ENCODE measurements at regions not wholly inside any gene's neighbourhood (a gene's known extent, or its start where the extent isn't known, plus 50 kb on each side); places are given as distances from the start of the nearest gene placed in this dataset.
A peak's percentile ranks its signal among the peaks of the same experiment; 100 is the strongest.
"Not testable (repeated sequence)": the region's sequence is repeated elsewhere in the genome, so short reads cannot be mapped to it uniquely, and the experiment has no call there.

DNA sequence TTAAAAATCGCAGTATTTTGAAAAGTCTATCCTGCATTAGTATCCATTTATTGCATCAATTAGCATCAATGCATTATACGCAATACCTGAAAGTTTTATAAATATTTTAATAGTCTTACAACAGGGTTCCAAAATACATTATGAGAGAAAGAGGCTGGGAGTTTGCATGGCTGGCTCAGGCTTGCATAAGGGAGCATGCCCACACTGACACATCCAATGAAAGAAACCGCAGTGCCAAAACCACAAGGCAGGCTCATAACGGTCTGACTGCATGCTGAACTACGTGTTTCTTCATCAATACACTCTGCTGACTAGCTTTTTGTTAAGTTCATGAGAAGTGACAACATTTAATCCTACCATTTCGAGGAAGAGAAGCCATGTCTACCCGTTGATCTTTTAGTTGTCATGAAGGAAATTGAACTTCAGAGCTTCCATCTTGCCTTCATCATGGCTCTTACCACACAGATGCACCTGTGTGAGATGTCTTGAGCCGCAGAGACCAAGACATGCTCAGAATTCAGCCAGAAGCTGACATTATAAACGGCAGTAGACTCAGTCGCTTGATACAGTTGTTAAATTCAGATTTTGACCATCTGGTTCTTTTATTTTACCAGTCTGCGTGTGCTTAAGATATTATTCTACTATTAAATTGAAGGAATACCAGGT, 168.8 kb upstream of the FRG1 start:
- no peak for DNase-seq (ENCODE audit: low spot score)

- DNase-seq (ENCODE audit: low spot score) = no peak
Measured at GRCh38 chr4:189773909-189774308, 166.8 kb upstream of the FRG1 start.

- DNase-seq (ENCODE audit: low spot score) = no peak
Measured at GRCh38 chr4:189779281-189779980, 161.2 kb upstream of the FRG1 start.

DNA sequence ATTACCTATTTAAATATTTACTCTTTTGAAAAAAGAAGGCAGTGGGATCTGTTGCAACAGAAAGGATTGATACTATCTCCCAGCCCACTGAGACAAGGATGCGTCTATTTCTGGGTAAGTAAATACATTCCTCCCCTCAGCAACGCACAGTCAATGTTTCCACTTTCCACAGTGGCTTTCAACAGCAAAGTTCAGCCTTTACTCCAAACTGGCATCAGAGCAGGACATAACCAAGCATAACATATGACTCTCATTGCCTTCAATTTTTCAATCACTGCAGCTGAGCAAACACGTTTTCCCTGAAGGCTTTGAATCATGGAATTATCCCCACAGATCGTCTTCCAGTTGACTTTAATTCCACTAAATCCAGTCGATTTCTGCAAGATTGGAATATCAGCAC, 160.3 kb upstream of the FRG1 start:
- DNase-seq (ENCODE audit: low spot score) = no peak

GRCh38 chr4:189784651-189785050, 156.0 kb upstream of the FRG1 start:
- DNase-seq (ENCODE audit: low spot score) = no peak

DNA sequence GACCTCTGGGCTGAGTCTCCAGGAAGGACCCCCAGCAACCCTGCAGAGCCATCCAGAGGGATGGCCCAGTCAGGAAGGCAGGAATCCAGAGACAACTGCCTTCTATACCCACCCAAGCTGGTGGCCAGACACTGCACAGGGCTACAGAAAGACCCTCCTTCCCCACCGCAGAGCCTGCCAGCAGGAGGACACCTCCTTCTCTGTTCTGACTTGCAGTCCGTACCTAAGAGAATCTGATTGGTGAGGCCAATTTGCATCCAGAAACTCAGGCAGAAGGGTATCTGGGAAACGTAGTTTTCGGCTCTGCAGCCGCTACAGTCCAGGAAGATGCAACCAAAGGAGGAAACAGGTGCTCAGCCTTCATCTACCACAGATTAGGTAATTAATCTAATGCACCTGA, 155.4 kb upstream of the FRG1 start:
- no peak for DNase-seq (ENCODE audit: low spot score)

DNA sequence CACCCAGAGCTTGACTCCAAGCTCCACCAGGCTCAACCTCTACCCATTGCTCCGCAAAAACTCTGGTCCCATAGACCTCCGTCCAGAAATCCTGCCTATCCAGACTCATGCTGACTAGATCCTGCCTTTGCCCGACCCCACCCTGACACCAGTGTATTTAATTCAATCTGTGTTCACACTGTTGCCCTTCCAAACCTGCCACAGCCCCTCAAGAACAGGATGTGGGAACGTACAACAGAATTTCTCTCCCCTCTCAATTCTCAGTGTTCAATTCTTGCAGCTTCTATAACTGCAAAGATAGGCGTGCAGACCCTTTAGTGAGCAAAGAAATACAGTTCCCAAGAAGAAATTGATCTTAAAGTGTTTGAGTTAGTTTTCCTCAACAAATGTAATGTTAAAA, 154.2 kb upstream of the FRG1 start:
- no peak for DNase-seq (ENCODE audit: low spot score)

DNA sequence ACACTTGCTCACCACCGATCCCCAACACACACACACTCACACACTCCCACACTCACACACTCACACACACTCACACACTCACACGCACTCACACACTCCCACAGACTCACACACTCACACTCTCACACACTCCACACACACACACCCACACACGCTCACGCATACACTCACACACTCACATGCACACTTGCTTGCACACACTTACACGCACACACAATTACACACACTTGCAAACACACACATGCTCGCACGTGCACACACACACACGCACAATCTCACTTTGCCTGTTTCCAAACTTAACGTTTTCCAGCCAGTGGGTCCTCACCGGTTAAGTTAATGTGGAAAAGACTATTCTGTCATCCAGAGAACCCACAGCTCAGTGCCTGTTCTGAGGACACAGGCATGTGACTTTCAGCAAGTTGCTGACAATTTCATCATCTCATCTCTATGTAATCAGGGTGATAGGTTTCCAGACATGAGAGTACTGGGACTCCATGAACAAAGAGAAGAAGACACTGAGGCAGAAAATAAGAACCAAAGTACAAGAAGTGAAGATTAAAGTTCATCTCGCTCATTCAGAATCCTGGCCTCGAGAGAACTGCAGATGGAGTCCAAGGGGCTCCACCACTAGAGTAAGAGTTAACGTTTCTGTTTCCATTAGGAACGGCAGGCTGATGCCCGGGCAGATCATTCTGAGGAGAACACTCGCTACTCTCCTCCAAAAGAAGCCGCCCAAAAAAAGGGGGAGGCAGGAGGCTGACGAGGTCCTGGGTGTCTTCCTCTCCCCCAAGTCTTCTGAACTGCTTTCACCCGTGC, 153.2 kb upstream of the FRG1 start:
- no peak for DNase-seq (ENCODE audit: low spot score)

DNA sequence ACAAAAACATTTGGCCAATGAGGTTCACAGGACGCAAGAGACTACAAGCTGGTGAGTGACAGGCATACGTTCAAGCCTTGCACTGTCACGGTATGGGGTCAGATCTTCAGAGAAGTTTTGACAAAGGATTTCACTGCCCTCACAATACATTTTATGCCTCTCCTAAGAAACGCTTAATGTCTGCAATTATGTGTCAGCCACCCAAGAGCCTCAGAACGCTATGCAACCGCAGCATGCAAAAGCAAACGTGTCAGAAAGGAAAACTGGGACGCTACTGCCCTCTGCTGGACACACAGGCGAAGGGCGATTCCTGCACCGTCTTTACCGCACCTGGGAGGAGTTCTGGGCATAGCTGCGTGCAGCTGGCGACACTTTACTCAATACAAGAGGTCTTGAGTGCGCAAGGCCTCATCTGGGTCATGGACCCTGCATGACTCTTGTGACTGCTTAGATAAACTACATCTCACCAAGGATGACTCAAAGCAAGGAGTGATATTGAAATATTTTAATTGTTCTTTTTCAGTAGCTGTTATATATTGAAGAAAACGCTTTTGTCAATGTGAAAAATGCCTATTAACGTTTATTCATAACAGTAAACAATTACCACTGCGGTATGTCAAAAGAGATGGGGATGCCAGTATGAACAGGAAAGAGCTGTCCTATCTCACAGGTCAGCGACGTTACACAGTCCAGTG, 147.6 kb upstream of the FRG1 start:
- peak; percentile 20 for DNase-seq (ENCODE audit: low spot score)

DNA sequence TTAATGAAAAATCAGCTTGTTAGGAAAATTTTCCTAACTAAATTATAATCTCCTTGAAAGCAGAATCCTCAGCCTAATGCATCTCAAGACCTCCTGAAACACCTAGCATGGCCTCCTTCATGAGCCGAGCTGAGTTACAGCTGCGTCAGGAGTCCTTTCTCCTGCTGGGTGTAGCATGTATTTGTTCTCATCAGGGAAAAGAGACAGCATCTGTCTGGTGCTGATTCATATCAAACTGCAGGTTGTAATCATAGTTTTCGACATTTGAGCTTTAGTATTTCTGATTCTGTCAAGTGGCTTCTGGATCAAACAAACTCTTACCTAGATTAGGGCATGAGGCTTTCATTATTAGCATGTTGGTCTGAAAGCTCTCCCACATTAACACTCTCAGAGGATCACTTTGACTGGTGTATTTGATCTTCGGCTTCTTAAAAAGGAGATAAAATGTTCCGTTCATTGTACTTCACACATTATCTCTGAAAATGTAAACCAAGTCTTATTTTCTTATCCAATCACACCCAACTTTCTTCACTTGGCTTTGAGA, 140.1 kb upstream of the FRG1 start:
- DNase-seq (ENCODE audit: low spot score) = no peak

DNA sequence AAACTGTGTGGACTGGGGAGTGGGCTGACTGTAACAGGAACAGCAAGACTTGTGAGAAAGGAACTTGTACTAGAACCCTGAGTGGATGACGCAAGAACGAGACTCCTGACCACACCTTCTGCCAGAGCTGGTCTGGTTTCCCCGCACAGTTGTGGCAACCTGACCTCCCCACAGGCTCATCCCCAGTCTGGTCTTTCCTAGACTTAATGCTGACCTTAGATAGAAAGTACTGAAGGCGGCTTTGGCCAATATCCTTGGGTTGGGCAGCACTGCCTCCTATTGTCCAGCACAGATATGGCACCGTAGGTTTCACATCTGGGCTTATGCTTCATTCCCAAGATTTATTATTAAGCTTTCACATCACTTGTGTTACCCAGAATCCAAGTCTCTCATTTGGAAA, 137.8 kb upstream of the FRG1 start:
- DNase-seq (ENCODE audit: low spot score) = no peak

- DNase-seq (ENCODE audit: low spot score) = no peak
Measured at GRCh38 chr4:189804894-189805293, 135.8 kb upstream of the FRG1 start.

GRCh38 chr4:189806506-189806905, 134.2 kb upstream of the FRG1 start:
- no peak for DNase-seq (ENCODE audit: low spot score)

DNA sequence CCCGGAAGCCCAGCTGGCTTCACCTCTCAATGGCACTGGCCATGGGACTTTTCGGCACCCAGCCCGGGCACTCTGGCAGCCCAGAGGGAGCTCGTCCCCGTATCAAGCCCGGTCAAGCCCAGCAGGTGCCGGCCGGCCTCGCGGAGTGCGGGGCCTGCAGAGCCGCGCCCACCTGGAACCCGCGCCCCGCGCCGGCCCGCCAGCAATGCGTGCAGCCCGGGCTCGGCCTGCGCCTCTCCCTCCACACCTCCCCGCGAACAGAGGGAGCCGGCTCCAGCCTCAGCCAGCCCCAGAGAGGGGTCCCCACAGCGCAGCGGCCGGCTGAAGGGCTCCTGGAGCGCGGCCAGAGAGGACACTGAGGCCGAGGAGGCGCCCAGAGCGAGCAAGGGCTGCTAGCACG, 133.6 kb upstream of the FRG1 start:
- DNase-seq (ENCODE audit: low spot score) = no peak

DNA sequence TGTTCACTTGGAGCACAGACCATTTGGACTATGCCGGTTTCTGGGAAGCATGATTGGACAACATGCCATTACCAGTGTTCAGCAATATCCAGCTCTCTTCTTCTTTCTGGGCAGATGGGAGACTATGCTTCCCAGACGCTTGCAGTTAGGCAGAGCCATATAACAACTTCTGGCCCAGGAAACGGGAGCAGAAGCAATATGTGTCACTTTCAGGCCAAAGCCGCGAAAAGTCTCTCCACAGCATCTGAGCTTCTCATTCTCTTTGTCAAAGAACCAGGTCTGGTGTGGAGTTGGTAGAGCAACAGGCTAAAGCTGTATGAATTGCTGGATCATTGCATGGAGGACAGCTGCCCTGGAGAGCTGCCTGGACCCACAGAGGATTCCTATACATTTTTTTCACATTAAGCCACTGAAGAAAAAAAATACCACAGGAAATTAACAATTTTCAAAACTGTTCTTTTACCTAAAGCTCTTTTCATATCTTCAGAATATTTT, 131.4 kb upstream of the FRG1 start:
- DNase-seq (ENCODE audit: low spot score) = no peak

GRCh38 chr4:189809839-189810238, 130.8 kb upstream of the FRG1 start:
- DNase-seq (ENCODE audit: low spot score) = no peak

GRCh38 chr4:189810318-189811181, 130.1 kb upstream of the FRG1 start:
- not testable (repeated sequence) for DNase-seq (ENCODE audit: low spot score)

GRCh38 chr4:189815404-189816192, 125.1 kb upstream of the FRG1 start:
- no peak for DNase-seq (ENCODE audit: low spot score)

- no peak for DNase-seq (ENCODE audit: low spot score)
Measured at GRCh38 chr4:189822326-189822725, 118.3 kb upstream of the FRG1 start.

GRCh38 chr4:189823591-189823990, 117.1 kb upstream of the FRG1 start:
- DNase-seq (ENCODE audit: low spot score) = no peak

Measured in HuH-7.5 (cell line).